ENCODE measurements at regions not wholly inside any gene's neighbourhood (a gene's known extent, or its start where the extent isn't known, plus 50 kb on each side); places are given as distances from the start of the nearest gene placed in this dataset.

DNA sequence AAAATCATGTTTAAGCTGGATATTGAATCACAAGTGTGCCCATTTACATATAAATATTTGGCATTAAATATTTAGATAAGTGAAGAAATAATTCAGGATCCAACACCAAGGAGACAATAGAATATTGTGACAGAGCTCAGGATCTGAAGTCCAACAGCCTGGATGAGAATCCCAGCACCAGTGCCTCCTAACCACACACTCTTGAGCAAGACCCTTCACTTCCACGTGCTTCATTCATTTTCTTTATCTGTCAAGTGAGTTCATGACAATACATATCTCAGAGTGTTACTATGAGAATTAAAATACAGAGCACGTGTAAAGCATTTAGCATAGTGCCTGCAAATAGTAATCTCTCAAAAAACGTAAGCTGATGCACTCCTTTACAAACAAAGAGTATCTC lies 78.4 kb upstream of the IKZF1 start:
- no peak for DNase-seq
- H3K36me3 Mint-ChIP-seq = peaks cover 3 to 41% (median 9%) of the 10 kb centered on the region in 3 donors
- H3K4me1 Mint-ChIP-seq = peaks cover 33 to 38% (median 38%) of the 10 kb centered on the region in 3 donors
- peaks cover 28% of the 10 kb centered on the region for H3K4me1 ChIP-seq (ENCODE audit: insufficient read depth, low read length)
- H3K9me3 Mint-ChIP-seq = peaks cover 22 to 41% (median 29%) of the 10 kb centered on the region in 5 donors
- H3K9me3 ChIP-seq (ENCODE audit: low read length) = peaks cover 16% of the 10 kb centered on the region
- no peak overlapping the region for H3K4me3 ChIP-seq (ENCODE audit: low read length)
- CTCF ChIA-PET = interaction anchor here (0.9 to 5.1 kb wide), 4 partner anchors 20 to 86 kb away, joined by 4 to 27 read pairs (median 8); no protein-coding TSS in a partner anchor
- H3K27me3 ChIP-seq (ENCODE audit: insufficient read depth, low read length, poor library complexity, severe bottlenecking) = no peaks in the 10 kb centered on the region
- H3K36me3 ChIP-seq (ENCODE audit: insufficient read depth, low read length) = no peaks in the 10 kb centered on the region
- H3K27me3 Mint-ChIP-seq = no peaks in the 10 kb centered on the region
- peak overlapping the region in 6 of 8 donors; percentile 63 to 91 (median 80) for H3K27ac Mint-ChIP-seq
- H3K4me3 Mint-ChIP-seq = peak overlapping the region in 4 of 7 donors; percentile 56 to 87 (median 78)
- POLR2A ChIA-PET = interaction anchor here (0.7 to 1.2 kb wide), 4 partner anchors 13 to 148 kb away, joined by 3 to 4 read pairs (median 3); no protein-coding TSS in a partner anchor
- no peak overlapping the region for H3K27ac ChIP-seq (ENCODE audit: low read depth, low read length)

DNA sequence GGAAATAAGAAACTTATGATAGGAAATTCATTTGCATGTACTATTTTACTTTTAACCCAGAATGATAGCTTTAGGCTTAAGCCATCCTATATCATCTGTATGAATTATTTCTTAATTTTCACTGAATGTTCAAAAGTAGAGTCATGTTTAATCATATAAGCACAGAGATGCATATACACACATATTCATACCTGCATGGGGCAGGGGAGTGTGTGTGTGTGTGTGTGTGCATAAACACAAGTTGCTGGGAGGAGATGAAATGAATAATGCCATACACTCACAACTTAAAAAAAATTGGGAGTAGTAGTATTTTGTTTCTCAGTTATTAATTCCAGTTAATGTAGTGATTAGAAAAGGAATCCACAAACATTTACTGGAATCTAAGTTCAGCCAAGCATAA lies 83.1 kb upstream of the IKZF1 start:
- Histone ChIP-seq H3K9me3 (ENCODE audit: low read length) (peaks cover 9% of the 10 kb centered on the region), H3K4me1 (ENCODE audit: insufficient read depth, low read length) (peaks cover 7% of the 10 kb centered on the region), H3K36me3 (ENCODE audit: insufficient read depth, low read length) (no peaks in the 10 kb centered on the region), H3K4me3 (ENCODE audit: low read length) (no peak overlapping the region), H3K27ac (ENCODE audit: low read depth, low read length) (no peak overlapping the region), H3K27me3 (ENCODE audit: insufficient read depth, low read length, poor library complexity, severe bottlenecking) (no peaks in the 10 kb centered on the region)
- H3K27me3 Mint-ChIP-seq = peaks cover 0 to 2% of the 10 kb centered on the region in 2 donors
- H3K4me1 Mint-ChIP-seq = peaks cover 14 to 25% (median 25%) of the 10 kb centered on the region in 3 donors
- peaks cover 4 to 35% (median 5%) of the 10 kb centered on the region in 3 donors for H3K36me3 Mint-ChIP-seq
- DNase-seq = no peak
- H3K9me3 Mint-ChIP-seq = peaks cover 9 to 25% (median 17%) of the 10 kb centered on the region in 5 donors
- CTCF ChIA-PET = interaction anchor here (1.3 to 1.9 kb wide), 2 partner anchors 14 to 15 kb away, joined by 3 to 6 read pairs; no protein-coding TSS in a partner anchor
- H3K27ac Mint-ChIP-seq = no peak overlapping the region
- POLR2A ChIA-PET = no interaction called here
- no peak overlapping the region for H3K4me3 Mint-ChIP-seq

DNA sequence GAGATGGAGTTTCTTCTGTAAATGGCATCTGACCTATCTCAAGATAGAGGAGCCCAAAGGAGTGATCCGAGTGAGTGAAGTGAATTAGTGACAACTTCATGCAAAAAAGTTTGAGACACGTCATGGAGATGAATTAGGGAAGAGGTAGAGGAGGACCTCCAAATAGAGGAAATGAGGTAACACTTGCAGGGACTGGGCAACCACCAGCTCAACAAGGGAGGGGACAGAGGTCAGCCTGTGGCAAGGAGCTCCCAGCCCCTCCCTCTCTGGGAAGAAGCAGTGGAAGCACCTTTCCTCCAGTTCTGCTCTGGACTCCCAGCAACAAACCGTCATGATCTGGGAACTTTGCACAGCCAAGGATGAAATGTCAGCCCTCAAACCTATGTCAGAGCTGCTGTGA lies 83.5 kb upstream of the IKZF1 start:
- POLR2A ChIA-PET = no interaction called here
- CTCF ChIA-PET = interaction anchor here (1.3 to 1.9 kb wide), 2 partner anchors 14 to 15 kb away, joined by 3 to 6 read pairs; no protein-coding TSS in a partner anchor

DNA sequence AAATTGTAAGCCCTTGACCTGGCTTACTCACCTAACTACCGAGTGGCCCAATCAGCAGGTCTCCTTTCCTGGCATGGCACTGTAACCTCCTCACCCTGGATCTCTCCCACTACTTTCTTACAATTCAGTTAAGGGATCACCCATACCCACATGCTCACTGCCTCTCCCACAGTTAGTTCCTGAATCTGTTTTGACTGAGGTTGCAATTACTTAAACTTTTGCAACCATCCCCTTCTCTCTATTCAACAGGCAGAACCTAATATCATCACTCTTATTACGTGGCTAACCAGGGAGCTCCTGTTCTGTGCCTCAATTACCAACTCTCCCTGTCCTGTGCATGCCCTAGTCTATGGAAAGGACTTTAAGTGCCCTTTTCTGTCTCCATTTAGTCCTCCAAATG lies 84.2 kb upstream of the IKZF1 start:
- H3K27ac Mint-ChIP-seq = no peak overlapping the region
- Histone ChIP-seq H3K4me3 (ENCODE audit: low read length) (no peak overlapping the region), H3K4me1 (ENCODE audit: insufficient read depth, low read length) (peaks cover 4% of the 10 kb centered on the region), H3K36me3 (ENCODE audit: insufficient read depth, low read length) (no peaks in the 10 kb centered on the region), H3K9me3 (ENCODE audit: low read length) (peaks cover 9% of the 10 kb centered on the region), H3K27me3 (ENCODE audit: insufficient read depth, low read length, poor library complexity, severe bottlenecking) (no peaks in the 10 kb centered on the region), H3K27ac (ENCODE audit: low read depth, low read length) (no peak overlapping the region)
- no peak overlapping the region for H3K4me3 Mint-ChIP-seq
- peaks cover 4 to 31% (median 5%) of the 10 kb centered on the region in 3 donors for H3K36me3 Mint-ChIP-seq
- peaks cover 0 to 2% of the 10 kb centered on the region in 2 donors for H3K27me3 Mint-ChIP-seq
- ChIA-PET POLR2A (no interaction called here), CTCF (interaction anchor here (1.9 kb wide), 1 partner anchor 14 kb away, joined by 6 read pairs; no protein-coding TSS in a partner anchor)
- H3K4me1 Mint-ChIP-seq = peaks cover 4 to 25% (median 13%) of the 10 kb centered on the region in 3 donors
- peaks cover 9 to 25% (median 17%) of the 10 kb centered on the region in 5 donors for H3K9me3 Mint-ChIP-seq
- no peak for DNase-seq

More for the DNA sequence above, 83.5 kb upstream of the IKZF1 start:
- Histone ChIP-seq H3K4me1 (ENCODE audit: insufficient read depth, low read length) (peaks cover 4% of the 10 kb centered on the region), H3K27me3 (ENCODE audit: insufficient read depth, low read length, poor library complexity, severe bottlenecking) (no peaks in the 10 kb centered on the region), H3K36me3 (ENCODE audit: insufficient read depth, low read length) (no peaks in the 10 kb centered on the region), H3K9me3 (ENCODE audit: low read length) (peaks cover 9% of the 10 kb centered on the region), H3K4me3 (ENCODE audit: low read length) (no peak overlapping the region), H3K27ac (ENCODE audit: low read depth, low read length) (no peak overlapping the region)
- Mint-ChIP-seq H3K36me3 (peaks cover 4 to 35% (median 5%) of the 10 kb centered on the region in 3 donors), H3K4me1 (peaks cover 10 to 25% (median 21%) of the 10 kb centered on the region in 3 donors), H3K9me3 (peaks cover 9 to 25% (median 17%) of the 10 kb centered on the region in 5 donors), H3K4me3 (no peak overlapping the region), H3K27me3 (peaks cover 0 to 2% of the 10 kb centered on the region in 2 donors), H3K27ac (peak overlapping the region in 2 of 8 donors; percentile 38 to 42)
- DNase-seq = no peak

DNA sequence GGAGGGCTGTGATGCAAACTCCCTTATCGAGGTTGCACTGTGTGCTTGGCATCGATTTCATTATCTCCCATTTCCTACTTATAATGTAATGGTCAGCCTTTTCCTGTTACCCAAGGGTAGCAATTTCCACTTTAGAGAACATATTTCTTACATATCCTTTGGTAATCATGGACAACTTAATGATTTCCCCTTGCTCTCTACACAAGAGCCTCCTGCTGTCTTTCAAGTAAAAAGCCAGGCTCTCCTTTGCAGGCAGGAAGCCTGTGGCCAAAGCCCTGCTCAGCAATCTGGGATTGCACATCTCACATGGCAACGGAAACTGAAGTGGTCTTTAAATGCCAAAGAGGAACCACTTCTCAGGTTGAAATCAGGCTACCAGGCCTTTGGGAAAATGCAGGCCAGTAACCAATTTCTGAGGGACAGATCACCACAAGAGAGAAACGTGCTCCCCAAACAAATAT lies 86.7 kb upstream of the IKZF1 start:
- Histone ChIP-seq H3K4me3 (ENCODE audit: low read length) (no peak overlapping the region), H3K9me3 (ENCODE audit: low read length) (peaks cover 9% of the 10 kb centered on the region), H3K27me3 (ENCODE audit: insufficient read depth, low read length, poor library complexity, severe bottlenecking) (no peaks in the 10 kb centered on the region), H3K36me3 (ENCODE audit: insufficient read depth, low read length) (no peaks in the 10 kb centered on the region), H3K27ac (ENCODE audit: low read depth, low read length) (no peak overlapping the region), H3K4me1 (ENCODE audit: insufficient read depth, low read length) (peaks cover 28% of the 10 kb centered on the region)
- H3K4me3 Mint-ChIP-seq = no peak overlapping the region
- peaks cover 9 to 20% (median 15%) of the 10 kb centered on the region in 5 donors for H3K9me3 Mint-ChIP-seq
- no peak for DNase-seq
- peak overlapping the region in 1 of 8 donors; percentile 41 for H3K27ac Mint-ChIP-seq
- peaks cover 0 to 2% of the 10 kb centered on the region in 2 donors for H3K27me3 Mint-ChIP-seq
- ChIA-PET CTCF (interaction anchor here (1.6 to 2.8 kb wide), 2 partner anchors 12 to 150 kb away, joined by 4 to 11 read pairs; no protein-coding TSS in a partner anchor), POLR2A (no interaction called here)
- H3K4me1 Mint-ChIP-seq = peaks cover 20 to 38% (median 26%) of the 10 kb centered on the region in 3 donors
- peaks cover 2 to 23% (median 5%) of the 10 kb centered on the region in 3 donors for H3K36me3 Mint-ChIP-seq

DNA sequence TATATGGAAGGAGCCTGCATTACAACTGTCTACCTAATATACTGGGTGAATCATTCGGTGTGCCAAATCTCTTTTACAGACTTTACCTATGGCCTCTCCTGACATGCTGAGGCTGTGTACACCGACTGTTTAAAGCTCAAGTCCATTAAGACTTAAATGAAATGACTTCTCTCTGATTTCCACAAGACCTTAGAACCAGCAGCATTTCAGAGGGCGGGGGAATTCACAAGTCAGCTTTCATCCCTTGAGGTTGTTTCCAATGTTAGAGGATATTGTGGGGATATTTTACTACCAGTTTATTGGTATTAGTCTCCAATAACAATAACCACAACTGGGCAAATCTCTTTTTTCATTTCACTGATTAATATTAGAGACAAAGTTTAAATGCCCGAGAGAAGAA lies 87.1 kb upstream of the IKZF1 start:
- no peaks in the 10 kb centered on the region for H3K27me3 ChIP-seq (ENCODE audit: insufficient read depth, low read length, poor library complexity, severe bottlenecking)
- H3K36me3 Mint-ChIP-seq = peaks cover 1 to 19% (median 5%) of the 10 kb centered on the region in 3 donors
- no peak for DNase-seq
- H3K4me1 ChIP-seq (ENCODE audit: insufficient read depth, low read length) = peaks cover 33% of the 10 kb centered on the region
- CTCF ChIA-PET = interaction anchor here (2.8 kb wide), 1 partner anchor 11 kb away, joined by 11 read pairs; no protein-coding TSS in a partner anchor
- peaks cover 0 to 2% of the 10 kb centered on the region in 2 donors for H3K27me3 Mint-ChIP-seq
- no peak overlapping the region for H3K4me3 ChIP-seq (ENCODE audit: low read length)
- peak overlapping the region in 1 of 8 donors; percentile 41 for H3K27ac Mint-ChIP-seq
- peaks cover 7% of the 10 kb centered on the region for H3K9me3 ChIP-seq (ENCODE audit: low read length)
- peaks cover 7 to 17% (median 13%) of the 10 kb centered on the region in 5 donors for H3K9me3 Mint-ChIP-seq
- POLR2A ChIA-PET = no interaction called here
- no peak overlapping the region for H3K4me3 Mint-ChIP-seq
- H3K27ac ChIP-seq (ENCODE audit: low read depth, low read length) = no peak overlapping the region
- peaks cover 24 to 42% (median 31%) of the 10 kb centered on the region in 3 donors for H3K4me1 Mint-ChIP-seq
- no peaks in the 10 kb centered on the region for H3K36me3 ChIP-seq (ENCODE audit: insufficient read depth, low read length)

DNA sequence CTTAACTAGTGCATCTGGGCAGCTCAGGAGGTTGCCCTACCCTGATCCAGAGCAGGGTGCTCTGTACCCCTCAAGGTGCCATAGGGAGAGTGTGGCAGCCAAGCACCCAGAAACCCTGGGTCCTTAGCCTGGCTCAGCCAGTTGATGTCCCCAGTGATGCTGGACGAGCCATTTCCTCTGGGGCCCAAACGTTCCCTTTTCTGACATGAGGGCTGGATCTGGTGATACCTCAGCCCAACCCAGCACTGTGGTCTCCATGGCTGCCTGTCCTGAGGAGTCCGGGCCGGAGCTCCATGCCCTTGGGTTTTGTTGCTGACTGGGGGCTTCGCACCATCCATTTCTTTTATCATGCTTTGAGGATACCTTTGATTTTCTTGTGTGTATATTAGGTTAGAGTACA lies 87.9 kb upstream of the IKZF1 start:
- Histone ChIP-seq H3K4me3 (ENCODE audit: low read length) (no peak overlapping the region), H3K36me3 (ENCODE audit: insufficient read depth, low read length) (no peaks in the 10 kb centered on the region), H3K4me1 (ENCODE audit: insufficient read depth, low read length) (peaks cover 40% of the 10 kb centered on the region), H3K27me3 (ENCODE audit: insufficient read depth, low read length, poor library complexity, severe bottlenecking) (no peaks in the 10 kb centered on the region), H3K9me3 (ENCODE audit: low read length) (peaks cover 2% of the 10 kb centered on the region), H3K27ac (ENCODE audit: low read depth, low read length) (no peak overlapping the region)
- no peak overlapping the region for H3K27ac Mint-ChIP-seq
- POLR2A ChIA-PET = no interaction called here
- CTCF ChIA-PET = no interaction called here
- H3K4me3 Mint-ChIP-seq = no peak overlapping the region
- H3K27me3 Mint-ChIP-seq = peaks cover 0 to 2% of the 10 kb centered on the region in 2 donors
- DNase-seq = no peak
- peaks cover 0 to 16% (median 4%) of the 10 kb centered on the region in 3 donors for H3K36me3 Mint-ChIP-seq
- peaks cover 28 to 50% (median 38%) of the 10 kb centered on the region in 3 donors for H3K4me1 Mint-ChIP-seq
- H3K9me3 Mint-ChIP-seq = peaks cover 3 to 9% (median 7%) of the 10 kb centered on the region in 5 donors

DNA sequence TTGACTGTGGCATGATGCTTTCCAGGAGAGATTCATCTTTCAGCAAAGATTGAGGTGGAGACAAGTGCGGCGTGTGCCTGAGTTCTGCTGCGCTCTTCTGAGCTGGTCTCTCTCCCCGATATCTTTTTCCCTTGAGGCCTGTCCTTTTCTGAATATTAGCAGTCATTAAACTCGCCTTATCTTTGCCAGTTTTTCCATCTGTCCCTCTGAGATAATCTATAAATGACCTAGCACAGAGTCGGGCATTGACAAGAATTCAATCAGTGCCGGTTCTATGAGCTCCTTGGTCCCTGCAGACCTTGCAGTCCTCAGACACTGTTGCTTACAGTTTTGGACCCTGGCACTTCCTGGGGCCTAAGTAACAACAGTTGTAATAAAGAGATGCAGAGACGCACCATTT lies 89.7 kb upstream of the IKZF1 start:
- POLR2A ChIA-PET = no interaction called here

More for the DNA sequence above, 89.7 kb upstream of the IKZF1 start:
- CTCF ChIA-PET = interaction anchor here (1.2 to 2.3 kb wide), 4 partner anchors 9 to 100 kb away, joined by 3 to 8 read pairs (median 5); no protein-coding TSS in a partner anchor
- H3K27ac ChIP-seq (ENCODE audit: low read depth, low read length) = no peak overlapping the region
- no peak overlapping the region for H3K4me3 Mint-ChIP-seq
- H3K36me3 ChIP-seq (ENCODE audit: insufficient read depth, low read length) = no peaks in the 10 kb centered on the region
- peak overlapping the region in 1 of 8 donors; percentile 38 for H3K27ac Mint-ChIP-seq
- peaks cover 0 to 4% (median 0%) of the 10 kb centered on the region in 3 donors for H3K36me3 Mint-ChIP-seq
- no peaks in the 10 kb centered on the region for H3K9me3 Mint-ChIP-seq
- H3K4me1 ChIP-seq (ENCODE audit: insufficient read depth, low read length) = peaks cover 59% of the 10 kb centered on the region
- H3K9me3 ChIP-seq (ENCODE audit: low read length) = no peaks in the 10 kb centered on the region
- H3K4me1 Mint-ChIP-seq = peaks cover 47 to 69% (median 57%) of the 10 kb centered on the region in 3 donors
- H3K27me3 Mint-ChIP-seq = no peaks in the 10 kb centered on the region
- DNase-seq = no peak
- H3K27me3 ChIP-seq (ENCODE audit: insufficient read depth, low read length, poor library complexity, severe bottlenecking) = no peaks in the 10 kb centered on the region
- no peak overlapping the region for H3K4me3 ChIP-seq (ENCODE audit: low read length)
